Right atrium auricular region (tissue), 2 donors: ENCODE measurements at regions not wholly inside any gene's neighbourhood (a gene's known extent, or its start where the extent isn't known, plus 50 kb on each side); places are given as distances from the start of the nearest gene placed in this dataset.

Source experiments
- DNase-seq: peaks from one replicate; pipeline ENCODE4 v3.0.0-alpha.2; 2019; ENCODE audit warnings: low spot score
- H3K27ac ChIP-seq, 2 donors: fragments of 200-600 bp; sonication (generic); 1 replicate in 1 of 2; 2 replicates in 1 of 2; pipeline ENCODE4 v1.5.1; 2016 to 2019
- H3K27me3 ChIP-seq, 2 donors: fragments of 200-600 bp; sonication (generic); one replicate each; pipeline versions ENCODE4 v1.5.1 to v1.6.0; 2017 to 2019
- H3K36me3 ChIP-seq: fragments of 200-600 bp; sonication (generic); one replicate; pipeline ENCODE4 v1.5.1; 2016
- H3K4me1 ChIP-seq, 2 donors: fragments of 200-600 bp; sonication (generic); one replicate each; pipeline versions ENCODE4 v1.5.1 to v1.6.0; 2017 to 2019
- H3K4me3 ChIP-seq, 2 donors: fragments of 200-600 bp; sonication (generic); 1 replicate in 1 of 2; 2 replicates in 1 of 2; pipeline ENCODE4 v1.5.1; 2017 to 2019; ENCODE audit warnings: mild to moderate bottlenecking in 1 of 2, moderate library complexity in 1 of 2
- H3K9me3 ChIP-seq, 2 donors: fragments of 200-600 bp; sonication (generic); one replicate each; pipeline ENCODE4 v1.5.1; 2019
- CTCF ChIP-seq, 2 donors: fragments of 200-600 bp; sonication (generic); IDR thresholded peaks; one replicate each; pipeline ENCODE4 v1.5.1; 2019; ENCODE audit warnings: antibody characterized with exemption in 2 of 2

- Histone ChIP-seq H3K9me3 (no peaks in the 10 kb centered on the region), H3K4me3 (no peak overlapping the region), H3K4me1 (no peaks in the 10 kb centered on the region), H3K36me3 (no peaks in the 10 kb centered on the region), H3K27ac (no peak overlapping the region), H3K27me3 (no peaks in the 10 kb centered on the region)
- TF ChIP-seq CTCF (IDR thresholded peaks at IDR 0.05): no peak
- DNase-seq: no peak
Measured at GRCh38 chr13:84831666-84832657, 949.7 kb upstream of the SLITRK1 start.

- Histone ChIP-seq H3K4me3 (no peak overlapping the region), H3K36me3 (no peaks in the 10 kb centered on the region), H3K27me3 (no peaks in the 10 kb centered on the region), H3K27ac (no peak overlapping the region), H3K9me3 (no peaks in the 10 kb centered on the region), H3K4me1 (no peaks in the 10 kb centered on the region)
- no peak for DNase-seq
- TF ChIP-seq CTCF (IDR thresholded peaks at IDR 0.05): no peak
Measured at GRCh38 chr13:84823528-84823927, 941.3 kb upstream of the SLITRK1 start.

- Histone ChIP-seq H3K9me3 (no peaks in the 10 kb centered on the region), H3K4me3 (no peak overlapping the region), H3K36me3 (no peaks in the 10 kb centered on the region), H3K27me3 (no peaks in the 10 kb centered on the region), H3K27ac (no peak overlapping the region), H3K4me1 (no peaks in the 10 kb centered on the region)
- DNase-seq: no peak
- TF ChIP-seq CTCF (IDR thresholded peaks at IDR 0.05): no peak
Measured at GRCh38 chr13:84821261-84821660, 939.0 kb upstream of the SLITRK1 start.

GRCh38 chr13:84816567-84817105 is 934.4 kb upstream of the SLITRK1 start:
- Histone ChIP-seq H3K4me1 (no peaks in the 10 kb centered on the region), H3K4me3 (no peak overlapping the region), H3K27ac (no peak overlapping the region), H3K36me3 (no peaks in the 10 kb centered on the region), H3K9me3 (no peaks in the 10 kb centered on the region), H3K27me3 (no peaks in the 10 kb centered on the region)
- TF ChIP-seq CTCF (IDR thresholded peaks at IDR 0.05): no peak
- DNase-seq: no peak

GRCh38 chr13:84812789-84813188 is 930.5 kb upstream of the SLITRK1 start:
- DNase-seq: no peak
- no peak for TF ChIP-seq CTCF (IDR thresholded peaks at IDR 0.05)
- H3K27me3 ChIP-seq: no peaks in the 10 kb centered on the region
- no peak overlapping the region for H3K27ac ChIP-seq
- no peaks in the 10 kb centered on the region for H3K36me3 ChIP-seq
- no peaks in the 10 kb centered on the region for H3K9me3 ChIP-seq
- H3K4me1 ChIP-seq: no peaks in the 10 kb centered on the region
- no peak overlapping the region for H3K4me3 ChIP-seq
